Neuronal stem cell (in vitro differentiated cells): ENCODE measurements at regions not wholly inside any gene's neighbourhood (a gene's known extent, or its start where the extent isn't known, plus 50 kb on each side); places are given as distances from the start of the nearest gene placed in this dataset.

ENCODE experiments used
- DNase-seq: peaks from one replicate; pipeline ENCODE4 v3.0.0-alpha.2; 2013; ENCODE audit warnings: low spot score
- H2AFZ ChIP-seq: one replicate; pipeline ENCODE4 v1.6.1; 2013; ENCODE audit warnings: mild to moderate bottlenecking, low read length, inconsistent platforms
- H2AK5ac ChIP-seq: 2 replicates; pipeline ENCODE4 v1.6.1; 2013; ENCODE audit warnings: low read depth, mild to moderate bottlenecking, inconsistent platforms, low read length, moderate library complexity, mixed read lengths
- H2BK120ac ChIP-seq: 2 replicates; pipeline ENCODE4 v1.6.1; 2013; ENCODE audit warnings: low read depth, mild to moderate bottlenecking, inconsistent platforms, low read length, moderate library complexity, mixed read lengths
- H2BK12ac ChIP-seq: one replicate; pipeline ENCODE4 v1.6.1; 2013; ENCODE audit warnings: low read length, inconsistent platforms
- H2BK15ac ChIP-seq: 2 replicates; pipeline ENCODE4 v1.6.1; 2013; ENCODE audit warnings: mild to moderate bottlenecking, low read length, inconsistent platforms, mixed read lengths
- H2BK5ac ChIP-seq: one replicate; pipeline ENCODE4 v1.6.1; 2013; ENCODE audit warnings: inconsistent platforms, mild to moderate bottlenecking, low read length, moderate library complexity
- H3K14ac ChIP-seq: one replicate; pipeline ENCODE4 v1.6.1; 2013; ENCODE audit warnings: low read length, inconsistent platforms
- H3K18ac ChIP-seq: 2 replicates; pipeline ENCODE4 v1.6.1; 2013; ENCODE audit warnings: low read length, inconsistent platforms
- H3K23ac ChIP-seq: 2 replicates; pipeline ENCODE4 v1.6.1; 2013; ENCODE audit warnings: low read depth, mild to moderate bottlenecking, mixed read lengths, low read length, inconsistent platforms; ENCODE audit not compliant: poor library complexity
- H3K27ac ChIP-seq: replicated peaks from 3 replicates; pipeline ENCODE4 v1.5.1; 2013; ENCODE audit warnings: low read length, inconsistent platforms
- H3K27me3 ChIP-seq, 3 experiments: 2 replicates each; pipeline ENCODE4 v1.6.1; 2013; ENCODE audit warnings: low read length in 3 of 3, mild to moderate bottlenecking in 2 of 3, inconsistent platforms in 1 of 3, low read depth in 1 of 3, mixed read lengths in 1 of 3, moderate library complexity in 1 of 3; ENCODE audit not compliant: control insufficient read depth in 3 of 3, insufficient read depth in 3 of 3
- H3K36me3 ChIP-seq, 2 donors: replicated peaks in 1 of 2; 2 replicates each; pipeline ENCODE4 v1.6.1; 2013; ENCODE audit warnings: low read length in 2 of 2; ENCODE audit not compliant: control insufficient read depth in 2 of 2, insufficient read depth in 2 of 2
- H3K4ac ChIP-seq: 2 replicates; pipeline ENCODE4 v1.6.1; 2013; ENCODE audit warnings: inconsistent platforms, mild to moderate bottlenecking, low read length, moderate library complexity
- H3K4me1 ChIP-seq, 2 donors: 1 replicate in 1 of 2; 2 replicates in 1 of 2; pipeline ENCODE4 v1.6.1; 2013; ENCODE audit warnings: low read length in 2 of 2, low read depth in 1 of 2; ENCODE audit not compliant: control insufficient read depth in 2 of 2, insufficient read depth in 1 of 2
- H3K4me2 ChIP-seq: one replicate; pipeline ENCODE4 v1.6.1; 2013; ENCODE audit warnings: mild to moderate bottlenecking, low read length, inconsistent platforms; ENCODE audit not compliant: insufficient read depth, poor library complexity, severe bottlenecking
- H3K4me3 ChIP-seq, 2 donors: 2 replicates each; pipeline ENCODE4 v1.5.1; 2013; ENCODE audit warnings: low read length in 2 of 2, mild to moderate bottlenecking in 2 of 2, inconsistent platforms in 1 of 2, moderate library complexity in 1 of 2
- H3K79me1 ChIP-seq: one replicate; pipeline ENCODE4 v1.6.1; 2013; ENCODE audit warnings: low read depth, mild to moderate bottlenecking, inconsistent platforms, low read length, moderate library complexity
- H3K9ac ChIP-seq: one replicate; pipeline ENCODE4 v1.6.1; 2013; ENCODE audit warnings: mild to moderate bottlenecking, low read depth, low read length, inconsistent platforms; ENCODE audit not compliant: poor library complexity
- H3K9me3 ChIP-seq, 2 donors: replicated peaks in 1 of 2; 2 replicates each; pipeline versions ENCODE3 to v1.6.1; 2013; ENCODE audit warnings: low read length in 2 of 2, mild to moderate bottlenecking in 2 of 2, inconsistent platforms in 1 of 2, low read depth in 1 of 2, mixed read lengths in 1 of 2, moderate library complexity in 1 of 2; ENCODE audit not compliant: control insufficient read depth in 2 of 2, insufficient read depth in 1 of 2
- H4K8ac ChIP-seq: one replicate; pipeline ENCODE4 v1.6.1; 2013; ENCODE audit warnings: low read depth, mild to moderate bottlenecking, inconsistent platforms, low read length, moderate library complexity
- H4K91ac ChIP-seq: one replicate; pipeline ENCODE4 v1.6.1; 2013; ENCODE audit warnings: low read length, low read depth, mild to moderate bottlenecking, inconsistent platforms; ENCODE audit not compliant: poor library complexity
- WGBS, 2 donors: extraction: QIAGEN DNeasy Blood & Tissue Kit; methylation state at CpG; one replicate each; pipeline ENCODE4 v1.1.7; 2013; ENCODE audit warnings: missing lambda C conversion rate in 2 of 2, mixed read lengths in 1 of 2; ENCODE audit not compliant: insufficient read length in 2 of 2, insufficient replicate concordance in 1 of 2; ENCODE audit errors: extremely low coverage in 2 of 2; 5-methylcytosine and 5-hydroxymethylcytosine counted together

- Histone ChIP-seq H2BK120ac (no peak overlapping the region), H3K4me3 (no peak overlapping the region), H3K36me3 (no peaks in the 10 kb centered on the region), H3K14ac (no peak overlapping the region), H3K9me3 (no peaks in the 10 kb centered on the region), H3K18ac (no peak overlapping the region), H3K4me2 (no peak overlapping the region), H3K4me1 (no peaks in the 10 kb centered on the region), H3K27me3 (no peaks in the 10 kb centered on the region), H4K91ac (no peak overlapping the region), H4K8ac (no peak overlapping the region), H2BK12ac (no peak overlapping the region), H3K9ac (no peak overlapping the region), H2AFZ (no peak overlapping the region), H3K23ac (no peak overlapping the region), H2BK15ac (no peak overlapping the region), H3K4ac (no peak overlapping the region), H3K27ac (no peak overlapping the region), H2AK5ac (no peak overlapping the region), H3K79me1 (no peaks in the 10 kb centered on the region), H2BK5ac (no peak overlapping the region)
- no peak for DNase-seq
Measured at GRCh38 chr4:114335339-114335738, 263.3 kb upstream of the UGT8 start.

- Histone ChIP-seq H3K4me2 (no peak overlapping the region), H3K4ac (no peak overlapping the region), H3K4me3 (no peak overlapping the region), H3K18ac (no peak overlapping the region), H3K9ac (no peak overlapping the region), H2BK120ac (no peak overlapping the region), H3K4me1 (no peaks in the 10 kb centered on the region), H3K27ac (no peak overlapping the region), H2BK15ac (no peak overlapping the region), H3K79me1 (no peaks in the 10 kb centered on the region), H4K91ac (no peak overlapping the region), H2BK5ac (no peak overlapping the region), H3K14ac (no peak overlapping the region), H2AFZ (no peak overlapping the region), H2AK5ac (no peak overlapping the region), H3K23ac (no peak overlapping the region), H3K9me3 (no peaks in the 10 kb centered on the region), H2BK12ac (no peak overlapping the region), H4K8ac (no peak overlapping the region), H3K36me3 (no peaks in the 10 kb centered on the region), H3K27me3 (no peaks in the 10 kb centered on the region)
- DNase-seq, result no peak
Measured at GRCh38 chr4:114343015-114343414, 255.6 kb upstream of the UGT8 start.

- H3K27ac ChIP-seq, result no peak overlapping the region
- H2AFZ ChIP-seq, result no peak overlapping the region
- H3K4me2 ChIP-seq, result no peak overlapping the region
- H3K79me1 ChIP-seq, result no peaks in the 10 kb centered on the region
- H3K18ac ChIP-seq, result no peak overlapping the region
- H3K9me3 ChIP-seq, result no peaks in the 10 kb centered on the region
- H3K14ac ChIP-seq, result no peak overlapping the region
- no peak overlapping the region for H3K4me3 ChIP-seq
- no peaks in the 10 kb centered on the region for H3K4me1 ChIP-seq
- H3K23ac ChIP-seq, result no peak overlapping the region
- no peak overlapping the region for H2BK12ac ChIP-seq
- H4K8ac ChIP-seq, result no peak overlapping the region
- DNase-seq, result no peak
- no peak overlapping the region for H2BK15ac ChIP-seq
- no peaks in the 10 kb centered on the region for H3K36me3 ChIP-seq
- H3K27me3 ChIP-seq, result no peaks in the 10 kb centered on the region
- no peak overlapping the region for H2BK120ac ChIP-seq
- WGBS, 2 donors, result no CpG with 5 or more reads among the region's 2 CpGs
- H3K9ac ChIP-seq, result no peak overlapping the region
- H3K4ac ChIP-seq, result no peak overlapping the region
- no peak overlapping the region for H2BK5ac ChIP-seq
- no peak overlapping the region for H2AK5ac ChIP-seq
- H4K91ac ChIP-seq, result no peak overlapping the region
Measured at GRCh38 chr4:114349543-114350175, 248.9 kb upstream of the UGT8 start.

- no peak overlapping the region for H3K4me3 ChIP-seq
- H4K8ac ChIP-seq, result no peak overlapping the region
- no peak overlapping the region for H2AK5ac ChIP-seq
- H2BK15ac ChIP-seq, result no peak overlapping the region
- H3K18ac ChIP-seq, result no peak overlapping the region
- no peak overlapping the region for H3K27ac ChIP-seq
- no peaks in the 10 kb centered on the region for H3K4me1 ChIP-seq
- H3K14ac ChIP-seq, result no peak overlapping the region
- H3K36me3 ChIP-seq, result no peaks in the 10 kb centered on the region
- H3K9me3 ChIP-seq, result no peaks in the 10 kb centered on the region
- H3K23ac ChIP-seq, result no peak overlapping the region
- no peaks in the 10 kb centered on the region for H3K79me1 ChIP-seq
- no peak overlapping the region for H4K91ac ChIP-seq
- no peak overlapping the region for H2BK12ac ChIP-seq
- no peaks in the 10 kb centered on the region for H3K27me3 ChIP-seq
- no peak overlapping the region for H2BK120ac ChIP-seq
- no peak overlapping the region for H3K4me2 ChIP-seq
- no peak overlapping the region for H3K9ac ChIP-seq
- no peak overlapping the region for H2BK5ac ChIP-seq
- no peak overlapping the region for H2AFZ ChIP-seq
- DNase-seq, result no peak
- H3K4ac ChIP-seq, result no peak overlapping the region
Measured at GRCh38 chr4:114358901-114359300, 239.7 kb upstream of the UGT8 start.
